Thyroid gland (tissue), 4 donors: ENCODE measurements at regions not wholly inside any gene's neighbourhood (a gene's known extent, or its start where the extent isn't known, plus 50 kb on each side); places are given as distances from the start of the nearest gene placed in this dataset.

Source experiments
- CTCF ChIP-seq, 6 experiments: fragments of 200-600 bp in 3 of 6; fragments of 450-650 bp in 3 of 6; sonication (generic) in 3 of 6; IDR thresholded peaks; one replicate each; pipeline ENCODE4 v1.5.1; 2016 to 2019; ENCODE audit warnings: antibody characterized with exemption in 6 of 6, mild to moderate bottlenecking in 2 of 6, inconsistent platforms in 1 of 6, moderate library complexity in 1 of 6
- POLR2A ChIP-seq, 2 donors: fragments of 450-650 bp; IDR thresholded peaks; one replicate each; pipeline ENCODE4 v1.6.1; 2017; ENCODE audit warnings: antibody characterized with exemption in 2 of 2, mild to moderate bottlenecking in 2 of 2, moderate library complexity in 1 of 2

GRCh38 chr2:239836021-239836765 lies 188.9 kb downstream of the NDUFA10 start:
- TF ChIP-seq CTCF (IDR thresholded peaks at IDR 0.05) (no peak), POLR2A (IDR thresholded peaks at IDR 0.05) (no peak)
